Brain pericyte (primary cell): ENCODE measurements at regions not wholly inside any gene's neighbourhood (a gene's known extent, or its start where the extent isn't known, plus 50 kb on each side); places are given as distances from the start of the nearest gene placed in this dataset.

ENCODE experiments used
- DNase-seq: peaks from one replicate; pipeline ENCODE4 v3.0.0-alpha.2; 2012; ENCODE audit warnings: low read depth, low spot score

GRCh38 chr1:72946903-72947499, 664.7 kb upstream of the NEGR1 start:
- no peak for DNase-seq

GRCh38 chr1:72942008-72942407, 659.7 kb upstream of the NEGR1 start:
- DNase-seq: no peak

DNA sequence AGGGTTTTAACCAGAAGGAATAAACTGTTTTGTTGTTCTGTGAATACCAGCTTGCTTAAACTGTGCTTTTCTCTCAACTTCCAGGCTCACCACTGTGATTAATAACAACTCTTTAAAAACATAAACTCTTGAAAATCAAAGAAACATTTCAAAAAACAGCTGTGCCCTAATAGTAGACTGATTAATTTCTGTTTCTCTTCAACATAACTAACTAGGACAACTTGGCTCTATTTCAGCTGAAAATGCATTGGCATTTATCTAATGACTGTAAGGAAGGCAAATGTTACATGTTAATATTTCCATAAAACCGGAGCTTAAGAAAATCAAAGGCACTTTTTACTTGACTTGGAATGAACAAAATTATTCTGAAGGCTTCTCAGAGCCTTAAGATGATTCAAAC, 656.1 kb upstream of the NEGR1 start:
- no peak for DNase-seq

DNA sequence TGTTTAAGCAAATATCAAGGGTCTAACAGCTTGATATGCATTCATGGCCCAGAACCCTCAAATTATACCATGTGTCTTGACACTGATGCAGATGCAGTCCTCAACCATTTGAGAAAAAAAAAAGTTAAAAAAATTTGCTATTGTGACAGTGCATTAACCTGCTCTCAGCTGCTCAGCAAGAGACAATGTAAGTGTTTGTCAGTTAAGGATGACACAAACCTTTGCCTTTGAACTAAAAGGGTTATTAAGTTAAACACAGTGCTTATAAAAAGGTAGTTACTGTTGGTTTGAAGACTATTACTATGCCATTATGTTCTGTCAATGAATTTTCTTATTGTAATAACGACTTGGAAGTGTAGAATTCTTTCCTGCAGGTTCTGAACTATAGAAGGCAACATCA, 655.6 kb upstream of the NEGR1 start:
- no peak for DNase-seq

DNA sequence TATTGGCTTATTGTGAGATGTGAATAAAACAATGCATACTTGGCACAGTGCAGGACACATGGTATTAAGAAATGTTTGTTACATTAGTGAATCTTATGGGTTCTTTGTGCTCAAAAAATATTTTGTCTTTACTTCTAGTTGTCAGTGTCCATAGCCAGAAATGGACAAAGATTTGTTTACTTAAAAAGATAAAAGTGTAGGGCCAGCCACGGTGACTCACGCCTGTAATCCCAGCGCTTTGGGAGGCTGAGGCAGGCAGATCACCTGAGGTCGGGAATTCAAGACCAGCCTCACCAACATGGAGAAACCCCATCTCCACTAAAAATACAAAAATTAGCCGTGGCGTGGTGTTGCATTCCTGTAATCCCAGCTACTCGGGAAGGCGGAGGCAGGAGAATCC, 654.6 kb upstream of the NEGR1 start:
- DNase-seq: no peak

DNA sequence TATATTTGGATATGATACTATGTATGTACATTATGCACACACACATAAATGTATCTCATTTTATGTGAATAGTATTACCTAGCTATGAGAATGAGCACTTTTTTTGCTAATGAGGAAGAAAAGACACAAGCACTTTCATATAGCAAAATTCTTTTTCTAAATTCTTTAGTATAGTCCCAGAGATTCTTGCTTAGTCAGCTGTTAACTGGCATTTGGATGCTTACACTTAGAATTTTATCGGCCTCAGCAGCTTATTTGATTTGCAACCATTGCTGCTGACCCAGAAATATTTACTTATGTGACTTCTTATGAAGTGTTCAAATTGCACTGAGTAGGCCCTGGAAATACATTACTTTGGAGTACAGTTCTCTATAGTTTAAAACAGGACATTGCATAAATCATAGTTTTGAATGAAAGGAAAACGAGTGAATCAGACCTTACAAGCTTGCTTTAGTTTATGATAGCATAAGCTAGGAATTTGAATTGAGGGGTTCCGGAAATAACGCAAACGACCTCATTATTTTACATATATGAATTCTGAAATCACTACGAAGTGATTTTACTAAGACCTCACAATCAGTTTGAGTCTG, 653.9 kb upstream of the NEGR1 start:
- no peak for DNase-seq

- no peak for DNase-seq
Measured at GRCh38 chr1:72932025-72932424, 649.7 kb upstream of the NEGR1 start.

DNA sequence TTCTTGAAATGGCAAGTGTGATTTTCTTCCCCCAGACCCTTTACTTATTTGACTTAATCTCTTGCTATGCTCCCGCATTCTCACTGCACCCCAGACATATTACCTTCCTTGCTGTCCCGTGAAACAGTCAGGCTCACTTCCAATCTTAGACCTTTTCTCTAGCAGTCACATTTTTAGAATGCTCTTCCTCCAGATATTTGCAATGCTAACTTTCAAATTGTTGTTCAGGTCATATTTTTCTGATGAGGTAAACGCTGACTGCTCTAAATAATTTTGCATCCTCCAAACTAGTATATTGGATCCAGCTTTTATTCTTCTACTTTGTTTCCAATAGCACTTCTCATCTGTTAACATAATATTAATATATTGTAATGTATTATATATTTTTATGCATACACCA, 648.2 kb upstream of the NEGR1 start:
- no peak for DNase-seq

DNA sequence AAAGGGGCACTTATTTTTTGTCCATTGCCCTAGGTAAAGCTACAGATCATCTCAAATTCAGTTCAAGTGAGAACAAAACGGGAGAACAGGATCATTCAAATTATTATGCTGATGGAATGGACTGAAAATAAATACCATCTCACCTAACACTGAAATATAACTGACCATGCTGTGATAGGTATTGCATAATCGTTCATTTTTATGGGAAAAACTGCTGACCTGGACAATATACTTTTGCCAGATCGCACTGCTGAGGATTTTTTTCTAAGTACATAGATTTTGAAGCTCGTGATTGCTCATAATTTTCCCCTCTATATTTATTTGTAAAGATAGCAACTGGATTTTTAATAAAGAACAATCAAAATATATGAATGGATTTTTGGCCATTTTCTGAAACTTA, 636.6 kb upstream of the NEGR1 start:
- no peak for DNase-seq

- DNase-seq: no peak
Measured at GRCh38 chr1:72917920-72918319, 635.6 kb upstream of the NEGR1 start.

DNA sequence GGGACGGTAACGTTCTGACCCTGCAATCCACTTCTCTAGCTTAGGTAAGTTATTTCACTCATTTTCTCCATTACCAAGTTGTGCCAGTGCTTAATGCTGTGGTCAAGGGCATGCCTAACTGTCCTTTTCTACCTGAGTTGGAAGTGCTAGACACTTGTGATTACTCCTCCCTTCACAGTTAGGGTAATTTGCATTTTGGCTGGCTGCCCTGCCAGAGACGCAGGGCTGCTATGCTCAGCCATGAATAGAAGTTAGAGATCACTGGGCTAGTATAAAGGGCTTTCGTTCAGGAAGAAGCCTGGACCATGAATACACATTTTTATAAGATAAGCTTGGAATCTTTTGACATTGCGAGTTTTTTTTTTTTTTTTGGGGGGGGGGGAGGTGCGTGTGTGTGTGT, 633.2 kb upstream of the NEGR1 start:
- DNase-seq: no peak

DNA sequence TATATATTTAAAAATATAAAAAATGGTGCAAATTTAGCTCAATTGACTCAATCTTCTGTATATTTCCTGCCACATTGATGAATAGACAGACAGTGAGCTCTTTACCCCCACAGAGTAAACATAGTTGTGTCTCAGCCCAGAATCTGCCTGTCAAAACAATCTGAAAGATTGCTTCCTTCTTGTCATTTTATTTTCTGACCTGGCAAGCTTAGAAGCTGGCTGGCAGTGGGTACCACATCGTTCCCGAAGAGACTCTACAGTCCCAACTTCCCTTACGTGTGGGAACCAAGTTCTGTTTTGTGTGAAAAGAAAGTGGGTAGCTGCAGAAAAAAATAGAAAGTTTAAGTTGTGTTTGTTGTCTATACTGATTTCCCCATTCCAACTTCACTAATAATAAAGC, 629.3 kb upstream of the NEGR1 start:
- DNase-seq: no peak

DNA sequence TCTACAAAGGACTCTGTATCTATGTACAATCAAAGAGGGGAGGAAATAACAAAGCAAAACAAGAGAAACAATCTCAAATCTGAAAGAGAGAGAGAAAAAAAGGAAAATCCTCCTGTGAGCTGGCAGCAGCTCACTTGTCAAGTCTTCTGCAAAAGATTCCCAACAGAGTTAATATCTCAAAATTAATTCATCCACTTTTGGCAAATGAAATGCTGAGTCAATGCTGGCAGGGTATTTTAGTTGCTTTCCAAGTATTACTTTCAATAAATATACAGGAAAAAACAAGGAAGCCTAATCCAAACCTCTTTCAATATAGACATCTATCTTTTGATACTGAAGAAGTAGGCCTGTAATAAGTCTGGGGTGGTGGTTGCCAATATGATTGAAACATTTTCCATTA, 613.9 kb upstream of the NEGR1 start:
- DNase-seq: no peak

GRCh38 chr1:72892461-72892860, 610.1 kb upstream of the NEGR1 start:
- DNase-seq: no peak

DNA sequence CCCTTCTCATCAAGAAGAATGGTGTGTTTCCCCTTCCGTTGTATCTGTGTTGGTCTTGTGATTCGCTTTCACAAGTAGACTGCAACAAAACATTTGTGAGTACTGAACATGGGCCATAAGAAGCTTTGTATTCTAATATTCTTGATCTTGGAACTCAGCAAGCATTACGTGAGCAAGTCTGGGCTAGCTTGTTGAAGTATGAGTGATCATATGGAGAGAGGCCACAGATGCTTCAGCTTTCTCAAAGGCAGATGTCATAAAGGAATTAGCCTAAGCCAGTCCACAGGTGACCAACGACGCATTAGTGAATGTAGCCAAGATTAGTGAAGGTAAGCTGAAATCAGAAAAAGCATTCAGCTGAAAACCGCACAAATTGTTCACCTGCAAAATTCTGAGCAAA, 609.6 kb upstream of the NEGR1 start:
- DNase-seq: no peak

- no peak for DNase-seq
Measured at GRCh38 chr1:72885841-72886240, 603.5 kb upstream of the NEGR1 start.

GRCh38 chr1:72885017-72885416, 602.7 kb upstream of the NEGR1 start:
- DNase-seq: no peak

DNA sequence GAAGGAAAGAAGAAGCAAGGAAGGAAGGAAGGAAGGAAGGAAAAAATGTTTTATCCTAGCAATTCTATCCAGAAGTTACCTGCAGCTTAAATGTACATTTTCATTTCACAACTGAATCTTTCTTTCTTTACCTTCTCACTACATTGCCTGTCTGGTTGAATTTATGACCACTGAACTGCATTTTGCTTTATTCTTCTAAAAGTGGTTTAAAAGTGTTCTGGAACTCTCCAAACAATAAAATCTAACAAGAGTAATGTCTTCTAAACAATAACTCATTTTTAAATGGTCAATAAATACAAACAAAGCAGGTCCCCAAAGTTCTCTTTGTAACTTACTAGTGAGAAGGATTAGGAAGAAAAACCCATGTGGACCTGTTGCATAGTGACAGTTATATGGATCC, 587.5 kb upstream of the NEGR1 start:
- no peak for DNase-seq

GRCh38 chr1:72869441-72869840, 587.1 kb upstream of the NEGR1 start:
- DNase-seq: no peak

- DNase-seq: no peak
Measured at GRCh38 chr1:72851597-72851996, 569.3 kb upstream of the NEGR1 start.

DNA sequence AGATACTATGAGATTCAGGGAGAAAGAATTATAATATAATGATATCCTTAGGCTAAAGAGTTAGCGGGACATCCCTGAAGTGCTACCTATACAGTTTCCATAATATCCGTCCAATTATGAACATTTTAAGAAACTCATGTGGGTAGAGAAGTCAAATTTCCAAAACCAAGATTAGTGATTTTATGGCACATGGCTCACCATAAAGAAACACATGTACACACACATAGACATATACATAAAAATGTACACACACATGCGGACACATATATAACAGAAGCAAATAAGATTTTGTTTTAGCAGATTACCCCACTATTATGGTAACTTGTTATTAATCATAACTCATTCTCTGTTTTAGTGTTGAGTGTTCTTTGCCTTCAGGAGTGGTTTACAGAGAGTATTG, 566.7 kb upstream of the NEGR1 start:
- no peak for DNase-seq

GRCh38 chr1:72847651-72848050, 565.3 kb upstream of the NEGR1 start:
- DNase-seq: no peak

GRCh38 chr1:72846476-72847278, 564.3 kb upstream of the NEGR1 start:
- no peak for DNase-seq
